Large intestine (tissue), 3 donors: ENCODE measurements at regions not wholly inside any gene's neighbourhood (a gene's known extent, or its start where the extent isn't known, plus 50 kb on each side); places are given as distances from the start of the nearest gene placed in this dataset.

Source experiments
- DNase-seq, 2 donors: peaks; one replicate each; pipeline versions ENCODE4 v3.0.0 to v3.0.0-alpha.2; 2013
- H3K27ac ChIP-seq: one replicate; pipeline ENCODE4 v1.5.1; 2013; ENCODE audit warnings: low read length
- H3K27me3 ChIP-seq: 2 replicates; pipeline ENCODE4 v1.6.1; 2013; ENCODE audit warnings: low read length; ENCODE audit not compliant: control insufficient read depth, insufficient read depth
- H3K36me3 ChIP-seq: 2 replicates; pipeline ENCODE4 v1.6.1; 2013; ENCODE audit warnings: low read length; ENCODE audit not compliant: control insufficient read depth, insufficient read depth
- H3K4me1 ChIP-seq: one replicate; pipeline ENCODE4 v1.6.1; 2013; ENCODE audit warnings: low read length; ENCODE audit not compliant: control insufficient read depth, insufficient read depth
- H3K4me3 ChIP-seq: one replicate; pipeline ENCODE4 v1.5.1; 2013; ENCODE audit warnings: low read length
- H3K9me3 ChIP-seq: one replicate; pipeline ENCODE4 v1.6.1; 2013; ENCODE audit warnings: mild to moderate bottlenecking, low read depth, low read length, moderate library complexity; ENCODE audit not compliant: control insufficient read depth
- WGBS: methylation state at CpG from one replicate; pipeline ENCODE4 v1.1.5; 2013; ENCODE audit warnings: low lambda C conversion rate; ENCODE audit not compliant: insufficient coverage; 5-methylcytosine and 5-hydroxymethylcytosine counted together

DNA sequence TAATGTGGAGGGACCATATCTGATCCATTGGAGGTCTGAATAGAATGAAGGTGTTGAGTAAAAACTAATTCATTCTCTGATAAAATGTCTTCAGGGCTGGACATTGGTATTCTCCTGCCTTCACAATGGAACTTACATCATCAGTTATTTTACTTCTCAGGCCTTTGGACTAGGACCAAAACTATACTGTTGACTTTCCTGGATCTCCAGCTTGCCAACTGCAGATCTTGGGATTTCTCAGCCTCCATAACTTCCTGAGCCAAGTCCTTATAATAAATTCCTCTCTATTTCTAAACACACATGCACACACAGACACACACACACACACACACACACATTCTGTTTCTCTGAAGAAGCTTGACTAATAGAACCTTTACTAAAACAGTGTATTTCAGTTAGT, 1858.6 kb upstream of the ADGRL3 start:
- no peak overlapping the region for H3K4me3 ChIP-seq
- no peaks in the 10 kb centered on the region for H3K4me1 ChIP-seq
- no peak overlapping the region for H3K27ac ChIP-seq
- no peaks in the 10 kb centered on the region for H3K9me3 ChIP-seq
- DNase-seq: no peak
- H3K27me3 ChIP-seq: no peaks in the 10 kb centered on the region
- H3K36me3 ChIP-seq: no peaks in the 10 kb centered on the region

DNA sequence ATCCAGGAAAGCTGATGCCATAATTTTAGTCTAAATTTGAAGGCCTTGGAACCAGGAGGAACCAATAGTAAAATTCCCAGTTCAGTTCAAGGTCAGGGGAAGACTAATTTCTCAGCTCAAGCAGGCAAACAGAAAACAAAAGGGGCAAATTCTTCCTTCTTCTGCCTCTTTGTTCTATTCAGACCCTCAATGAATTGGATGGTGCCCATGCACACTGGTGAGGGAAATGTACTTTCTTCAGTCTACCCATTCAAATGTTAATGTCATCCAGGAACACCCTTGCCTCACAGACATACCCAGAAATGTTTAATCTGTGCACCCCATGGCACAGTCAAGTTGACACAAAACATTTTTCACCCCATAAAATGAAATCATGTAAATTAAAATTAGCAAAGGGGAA, 1851.2 kb upstream of the ADGRL3 start:
- Histone ChIP-seq H3K27ac (no peak overlapping the region), H3K4me1 (no peaks in the 10 kb centered on the region)

DNA sequence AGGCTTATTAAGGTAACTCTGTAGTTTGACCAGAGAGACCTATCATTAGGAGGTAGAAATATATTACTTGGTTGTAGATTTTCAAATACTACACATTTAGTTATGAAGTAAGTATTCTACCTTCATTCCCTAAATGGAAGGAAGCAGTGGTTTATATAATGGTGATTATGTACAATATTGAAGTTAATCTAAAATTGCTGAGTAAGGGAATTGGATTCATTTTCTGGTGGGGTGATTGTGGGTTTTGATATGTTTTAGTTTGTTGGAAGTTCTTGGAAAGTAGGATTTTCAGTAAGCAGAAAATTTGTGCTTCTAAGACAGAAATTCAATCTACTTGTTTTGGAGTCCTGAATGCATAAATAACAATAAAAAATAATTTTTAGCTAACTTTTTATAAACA, 1830.9 kb upstream of the ADGRL3 start:
- Histone ChIP-seq H3K36me3 (no peaks in the 10 kb centered on the region), H3K27me3 (no peaks in the 10 kb centered on the region), H3K4me1 (no peaks in the 10 kb centered on the region), H3K27ac (no peak overlapping the region), H3K4me3 (no peak overlapping the region), H3K9me3 (no peaks in the 10 kb centered on the region)
- DNase-seq: no peak

More for the DNA sequence above, 1851.2 kb upstream of the ADGRL3 start:
- no peaks in the 10 kb centered on the region for H3K27me3 ChIP-seq
- no peaks in the 10 kb centered on the region for H3K36me3 ChIP-seq
- H3K4me3 ChIP-seq: no peak overlapping the region
- no peaks in the 10 kb centered on the region for H3K9me3 ChIP-seq
- no peak for DNase-seq

DNA sequence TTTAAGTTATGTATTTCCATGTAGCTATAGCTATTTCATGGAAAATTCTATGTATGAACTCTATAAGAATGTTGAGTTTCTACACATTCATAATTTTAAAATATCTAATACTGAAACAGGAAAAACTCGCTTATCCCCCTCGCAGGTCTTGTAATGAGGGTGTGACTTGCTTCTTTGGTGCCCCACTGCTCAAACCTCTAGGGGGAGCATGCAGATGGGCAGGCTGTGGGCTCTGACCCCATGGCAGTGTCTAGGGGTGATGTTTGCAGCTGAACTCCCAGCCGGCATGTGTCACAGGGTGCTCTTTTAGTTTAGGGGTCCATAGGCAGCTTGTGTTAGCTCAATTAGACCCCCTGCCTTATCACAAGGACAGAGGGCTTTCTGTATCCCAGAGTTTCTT, 1825.7 kb upstream of the ADGRL3 start:
- Histone ChIP-seq H3K27me3 (no peaks in the 10 kb centered on the region), H3K4me3 (no peak overlapping the region), H3K27ac (no peak overlapping the region), H3K4me1 (no peaks in the 10 kb centered on the region), H3K9me3 (peaks cover 3% of the 10 kb centered on the region), H3K36me3 (no peaks in the 10 kb centered on the region)
- WGBS: no CpG with 5 or more reads among the region's 3 CpGs
- no peak for DNase-seq

DNA sequence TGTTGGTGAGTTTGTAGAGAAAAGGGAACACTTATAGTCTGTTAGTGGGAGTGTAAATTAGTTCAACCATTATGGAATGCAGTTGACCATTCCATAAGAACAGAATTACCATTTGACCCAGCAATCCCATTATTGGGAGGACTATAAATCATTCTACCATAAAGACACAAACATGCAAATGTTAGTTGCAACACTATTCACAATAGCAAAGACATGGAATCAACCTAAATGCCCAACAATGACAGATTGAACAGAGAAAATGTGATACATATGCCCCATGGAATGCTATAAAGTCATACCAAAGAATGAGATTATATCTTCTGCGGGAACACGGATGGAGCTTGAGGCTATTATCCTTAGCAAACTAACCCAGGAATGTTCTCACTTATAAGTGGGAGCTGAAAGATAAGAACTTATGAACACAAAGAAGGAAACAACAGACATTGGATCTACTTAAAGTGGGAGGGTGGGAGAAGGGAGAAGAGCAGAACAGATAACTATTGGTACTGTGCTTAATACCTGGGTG, 1819.2 kb upstream of the ADGRL3 start:
- Histone ChIP-seq H3K27me3 (no peaks in the 10 kb centered on the region), H3K9me3 (peaks cover 3% of the 10 kb centered on the region), H3K27ac (no peak overlapping the region), H3K4me1 (no peaks in the 10 kb centered on the region), H3K36me3 (no peaks in the 10 kb centered on the region), H3K4me3 (no peak overlapping the region)
- DNase-seq: no peak
- 80% methylated on average over 1 of the region's 2 CpGs for WGBS

DNA sequence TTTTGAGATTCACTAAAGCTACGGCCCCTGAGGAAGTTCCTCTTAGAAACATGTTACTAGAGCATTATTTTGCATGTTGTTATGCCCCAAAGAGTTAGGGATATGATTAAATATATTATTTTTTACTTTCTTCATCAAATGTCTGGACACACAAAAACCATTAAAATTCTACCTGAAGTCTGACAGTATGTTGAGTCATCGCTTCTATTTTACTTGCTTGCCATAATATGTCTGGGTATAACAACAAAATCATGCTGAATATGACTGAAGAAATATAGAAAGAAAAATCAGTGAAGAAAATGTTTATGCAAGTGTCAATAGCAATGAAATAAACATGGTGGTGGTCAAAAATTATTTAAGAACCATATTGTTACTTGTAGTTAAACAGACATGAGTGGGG, 1818.5 kb upstream of the ADGRL3 start:
- 100% methylated on average over 1 of the region's 2 CpGs for WGBS
- Histone ChIP-seq H3K4me1 (no peaks in the 10 kb centered on the region), H3K4me3 (no peak overlapping the region), H3K36me3 (no peaks in the 10 kb centered on the region), H3K27me3 (no peaks in the 10 kb centered on the region), H3K9me3 (peaks cover 3% of the 10 kb centered on the region), H3K27ac (no peak overlapping the region)
- DNase-seq: no peak

DNA sequence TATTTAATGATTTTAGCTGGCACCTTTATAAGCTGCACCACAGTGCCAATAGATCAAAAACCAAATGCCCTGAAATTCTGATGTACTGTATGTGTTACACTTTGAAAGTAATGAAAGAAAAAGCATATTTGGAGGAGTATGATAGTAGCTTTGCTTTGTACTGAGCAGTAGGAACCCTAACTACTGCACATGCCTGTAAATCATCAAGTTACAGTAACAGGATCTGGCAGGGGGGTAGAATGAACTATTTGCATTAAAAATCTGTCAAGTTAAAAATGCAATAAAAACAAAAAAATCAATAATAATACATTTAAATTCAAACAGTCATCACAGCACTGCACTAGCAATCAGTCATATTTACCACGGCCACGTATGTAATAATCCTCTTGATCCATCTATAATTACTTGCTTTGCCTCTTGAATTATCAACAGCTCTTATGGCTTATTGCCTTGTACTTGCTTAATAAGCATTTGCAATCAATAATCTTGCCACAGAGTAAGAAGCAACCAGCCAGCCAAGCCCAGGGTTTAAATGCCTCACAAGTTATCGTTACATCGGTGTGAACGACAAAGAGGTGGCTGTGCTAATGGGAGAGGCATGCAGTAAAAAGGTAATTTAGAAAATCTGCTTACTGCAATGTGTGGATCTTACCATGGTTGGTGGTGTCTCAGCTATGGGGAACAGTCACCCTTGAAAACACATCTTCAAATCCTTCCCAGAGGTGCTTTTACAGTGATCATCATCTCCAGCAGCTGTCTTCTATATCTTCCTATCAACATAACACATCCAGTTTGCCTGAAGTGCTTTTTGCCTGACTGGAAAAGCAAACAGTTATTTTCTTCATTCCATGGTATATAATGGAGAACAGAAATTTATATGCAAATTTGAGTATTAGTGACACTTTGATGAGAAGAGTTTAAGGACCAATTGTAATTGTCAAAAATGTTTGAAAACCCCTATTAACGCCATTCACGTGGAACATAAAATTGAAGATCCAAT, 1812.1 kb upstream of the ADGRL3 start:
- Histone ChIP-seq H3K4me3 (no peak overlapping the region), H3K36me3 (no peaks in the 10 kb centered on the region), H3K27ac (no peak overlapping the region), H3K4me1 (no peaks in the 10 kb centered on the region), H3K9me3 (no peaks in the 10 kb centered on the region), H3K27me3 (no peaks in the 10 kb centered on the region)
- WGBS: 81% methylated on average over 4 of the region's 7 CpGs
- DNase-seq: no peak

DNA sequence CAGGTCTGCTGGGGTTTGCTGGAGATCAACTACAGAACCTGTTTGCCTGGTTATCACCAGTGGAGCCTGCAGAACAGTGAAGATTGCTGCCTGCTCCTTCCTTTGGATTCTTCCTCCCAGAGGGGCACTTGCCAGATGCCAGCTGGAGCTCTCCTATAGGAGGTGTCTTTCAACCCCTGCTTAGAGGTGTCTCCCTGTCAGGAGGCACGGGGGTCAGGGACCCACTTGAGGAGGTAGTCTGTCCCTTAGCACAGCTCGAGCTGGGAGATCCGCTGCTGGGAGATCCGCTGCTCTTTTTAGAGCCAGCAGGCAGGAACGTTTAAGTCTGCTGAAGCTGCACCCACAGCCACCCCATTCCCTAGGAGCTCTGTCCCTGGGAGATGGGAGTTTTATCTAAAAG, 1806.3 kb upstream of the ADGRL3 start:
- no peaks in the 10 kb centered on the region for H3K36me3 ChIP-seq
- H3K4me1 ChIP-seq: no peaks in the 10 kb centered on the region
- DNase-seq: no peak
- no peak overlapping the region for H3K4me3 ChIP-seq
- no CpG with 5 or more reads among the region's 5 CpGs for WGBS
- no peaks in the 10 kb centered on the region for H3K9me3 ChIP-seq
- H3K27ac ChIP-seq: no peak overlapping the region
- no peaks in the 10 kb centered on the region for H3K27me3 ChIP-seq

DNA sequence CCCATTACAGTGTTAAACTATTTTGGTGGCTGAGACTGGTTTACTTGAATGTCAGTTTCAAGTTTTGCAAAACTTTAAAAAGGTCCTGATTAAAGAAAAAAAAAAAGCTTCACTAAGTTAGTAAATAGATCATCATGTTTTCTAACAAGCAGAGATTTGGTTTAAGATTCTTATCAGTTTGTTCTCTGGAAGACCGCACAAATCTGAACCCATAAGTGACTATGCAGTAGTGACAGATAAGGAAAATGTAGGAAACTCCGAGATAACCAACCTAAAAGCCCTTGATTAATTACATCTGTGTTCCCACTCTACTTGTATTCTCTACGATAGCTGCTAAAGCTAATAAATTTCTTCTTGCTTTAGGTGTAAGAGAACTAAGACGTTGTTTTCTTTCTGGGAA, 1799.8 kb upstream of the ADGRL3 start:
- Histone ChIP-seq H3K4me3 (no peak overlapping the region), H3K4me1 (no peaks in the 10 kb centered on the region), H3K36me3 (no peaks in the 10 kb centered on the region), H3K27me3 (no peaks in the 10 kb centered on the region), H3K27ac (no peak overlapping the region), H3K9me3 (no peaks in the 10 kb centered on the region)
- WGBS: 25% methylated on average over 2 of the region's 4 CpGs
- DNase-seq: no peak

DNA sequence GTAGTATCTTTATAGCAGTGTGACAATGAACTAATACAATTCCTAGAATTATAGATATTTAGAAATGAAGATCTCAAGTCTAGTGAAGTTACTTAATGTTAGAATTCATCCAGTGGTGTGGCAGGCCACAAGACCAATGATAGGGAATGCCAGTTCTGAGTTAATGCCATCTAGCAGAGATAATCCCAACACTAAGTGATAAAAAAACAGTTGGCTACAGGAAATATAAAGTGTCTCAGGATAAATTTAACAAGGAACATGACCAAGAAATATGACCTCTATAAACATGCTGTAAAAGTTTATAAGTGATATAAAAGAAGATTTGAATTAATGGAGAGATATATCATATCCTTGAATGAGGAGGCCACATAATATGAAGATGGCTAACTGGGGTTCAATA, 1790.5 kb upstream of the ADGRL3 start:
- no peaks in the 10 kb centered on the region for H3K4me1 ChIP-seq
- H3K27me3 ChIP-seq: no peaks in the 10 kb centered on the region
- H3K36me3 ChIP-seq: no peaks in the 10 kb centered on the region
- DNase-seq: no peak
- H3K9me3 ChIP-seq: no peaks in the 10 kb centered on the region
- H3K27ac ChIP-seq: no peak overlapping the region
- H3K4me3 ChIP-seq: no peak overlapping the region

DNA sequence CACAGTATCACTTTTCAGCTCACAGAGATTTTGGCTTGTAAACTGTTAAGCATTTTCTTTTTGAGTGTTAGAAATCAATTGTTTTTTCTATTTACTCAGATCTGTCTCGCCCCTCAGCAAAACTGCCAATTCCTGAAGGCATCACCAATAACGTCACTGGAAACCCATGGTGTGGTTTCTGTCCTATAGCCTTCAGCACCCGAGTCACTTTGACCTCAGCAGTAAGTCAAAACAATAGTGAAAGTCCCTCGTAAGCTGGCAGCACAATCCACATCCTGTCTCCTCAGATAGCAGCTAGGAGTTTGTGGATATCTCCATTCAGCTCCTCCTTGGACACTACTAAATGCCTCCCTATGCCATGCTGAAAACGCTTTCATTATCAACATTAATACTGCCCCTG, 1787.4 kb upstream of the ADGRL3 start:
- Histone ChIP-seq H3K27ac (no peak overlapping the region), H3K27me3 (no peaks in the 10 kb centered on the region), H3K9me3 (no peaks in the 10 kb centered on the region), H3K4me3 (no peak overlapping the region), H3K36me3 (no peaks in the 10 kb centered on the region), H3K4me1 (no peaks in the 10 kb centered on the region)
- no peak for DNase-seq
- no CpG with 5 or more reads among the region's 5 CpGs for WGBS
